WTC11 (cell line): ENCODE measurements at regions not wholly inside any gene's neighbourhood (a gene's known extent, or its start where the extent isn't known, plus 50 kb on each side); places are given as distances from the start of the nearest gene placed in this dataset.

Source experiments
- ATAC-seq: fragments of 200-7000 bp; cut with Tn5 transposase; 2 replicates; pipeline ENCODE4 v1.10.0; 2021; ENCODE audit warnings: mild to moderate bottlenecking, moderate library complexity
- CTCF ChIA-PET: fragments of 300-600 bp; sonication (Branson Sonifier 250); formaldehyde crosslinking; loops from one replicate; lab custom pipeline; 2021; ENCODE audit warnings: antibody characterized with exemption; lab: Charles Lee
- POLR2A ChIA-PET: fragments of 350-600 bp; sonication (Branson Sonifier 250); formaldehyde crosslinking; loops from one replicate; lab custom pipeline; 2021; ENCODE audit warnings: antibody characterized with exemption; lab: Charles Lee
- DNase-seq: peaks from one replicate; pipeline ENCODE4 v3.0.0; 2021; ENCODE audit warnings: low spot score
- H3K27ac Mint-ChIP-seq: 2 replicates; pipeline ENCODE4 v1.8.0; 2021; ENCODE audit warnings: mixed read lengths
- H3K27me3 Mint-ChIP-seq: 2 replicates; pipeline ENCODE4 v1.8.0; 2021; ENCODE audit warnings: low read depth, mild to moderate bottlenecking, moderate library complexity, mixed read lengths
- H3K36me3 Mint-ChIP-seq: 2 replicates; pipeline ENCODE4 v1.8.0; 2021; ENCODE audit warnings: mixed read lengths
- H3K4me1 Mint-ChIP-seq: 2 replicates; pipeline ENCODE4 v1.8.0; 2022; ENCODE audit warnings: mixed read lengths
- H3K4me3 Mint-ChIP-seq: 2 replicates; pipeline ENCODE4 v1.8.0; 2021; ENCODE audit warnings: mild to moderate bottlenecking, moderate library complexity, mixed read lengths
- H3K9me3 Mint-ChIP-seq: 2 replicates; pipeline ENCODE4 v1.8.0; 2021; ENCODE audit warnings: mixed read lengths
- AR ChIP-seq: fragments of 250-450 bp; sonication (Bioruptor Pico); IDR thresholded peaks from 2 replicates; pipeline ENCODE4 v1.9.0; 2021; ENCODE audit warnings: mild to moderate bottlenecking
- ATF6 ChIP-seq: sonication (generic); formaldehyde crosslinking; IDR thresholded peaks from 2 replicates; pipeline ENCODE4 v1.8.1; 2023; ENCODE audit warnings: mild to moderate bottlenecking, missing genetic modification reagents
- E2F1 ChIP-seq: sonication (generic); formaldehyde crosslinking; IDR thresholded peaks from 2 replicates; pipeline ENCODE4 v1.8.0; 2022; ENCODE audit warnings: mild to moderate bottlenecking, missing genetic modification reagents
- ELF4 ChIP-seq: sonication (generic); formaldehyde crosslinking; IDR thresholded peaks from 2 replicates; pipeline ENCODE4 v1.8.1; 2022; ENCODE audit warnings: low read depth, mild to moderate bottlenecking, moderate library complexity, missing genetic modification reagents
- EMX1 ChIP-seq: fragments of 250-450 bp; sonication (Bioruptor Pico); IDR thresholded peaks from 2 replicates; pipeline ENCODE4 v1.8.0; 2021; ENCODE audit warnings: mild to moderate bottlenecking
- ERG ChIP-seq: fragments of 250-450 bp; sonication (Bioruptor Pico); IDR thresholded peaks from 2 replicates; pipeline ENCODE4 v1.8.0; 2021; ENCODE audit warnings: mild to moderate bottlenecking
- GTF2I ChIP-seq: fragments of 250-450 bp; sonication (Bioruptor Pico); conservative IDR thresholded peaks from 2 replicates; pipeline ENCODE4 v1.4.0; 2021; ENCODE audit warnings: mild to moderate bottlenecking
- NFATC4 ChIP-seq: fragments of 250-450 bp; sonication (Bioruptor Pico); IDR thresholded peaks from 2 replicates; pipeline ENCODE4 v1.9.0; 2021; ENCODE audit warnings: mild to moderate bottlenecking
- PRDM15 ChIP-seq: sonication (generic); formaldehyde crosslinking; IDR thresholded peaks from 2 replicates; pipeline ENCODE4 v1.8.0; 2022; ENCODE audit warnings: missing genetic modification reagents
- SMAD4 ChIP-seq: sonication (generic); formaldehyde crosslinking; IDR thresholded peaks from 2 replicates; pipeline ENCODE4 v1.8.0; 2022; ENCODE audit warnings: mild to moderate bottlenecking, missing genetic modification reagents
- ZNF219 ChIP-seq: sonication (generic); formaldehyde crosslinking; IDR thresholded peaks from 2 replicates; pipeline ENCODE4 v1.8.0; 2023; ENCODE audit warnings: missing genetic modification reagents, mild to moderate bottlenecking, borderline replicate concordance
- ZNF671 ChIP-seq: fragments of 250-450 bp; sonication (Bioruptor Pico); IDR thresholded peaks from 2 replicates; pipeline ENCODE4 v1.8.0; 2021; ENCODE audit warnings: mild to moderate bottlenecking

GRCh38 chr7:93804726-93805125, 85.8 kb downstream of the TFPI2 start (continued):
- TF ChIP-seq AR (CRISPR knock-in tag) (no peak), NFATC4 (CRISPR knock-in tag) (no peak), ATF6 (CRISPR knock-in tag) (no peak), PRDM15 (no peak)

GRCh38 chr7:93799750-93800357, 90.7 kb downstream of the TFPI2 start:
- DNase-seq (no peak), ATAC-seq (peak; percentile 60; the same call in 1 of the 2 replicates)
- H3K4me3 Mint-ChIP-seq: no peak overlapping the region
- H3K27ac Mint-ChIP-seq: no peak overlapping the region
- no peaks in the 10 kb centered on the region for H3K27me3 Mint-ChIP-seq
- H3K9me3 Mint-ChIP-seq: peaks cover 28% of the 10 kb centered on the region
- H3K4me1 Mint-ChIP-seq: no peaks in the 10 kb centered on the region; the same call in 1 of the 2 replicates
- peaks cover 5% of the 10 kb centered on the region; the same call in 1 of the 2 replicates for H3K36me3 Mint-ChIP-seq
- POLR2A ChIA-PET: no interaction called here
- CTCF ChIA-PET: interaction anchor here (0.6 to 1.9 kb wide), 9 partner anchors 14 to 288 kb away, joined by 3 to 8 read pairs (median 4); partner anchors contain the start of genes CALCR and TFPI2
- TF ChIP-seq AR (CRISPR knock-in tag): no peak
- TF ChIP-seq ZNF671: no peak
- no peak for TF ChIP-seq EMX1 (CRISPR knock-in tag)
- no peak for TF ChIP-seq E2F1
- no peak for TF ChIP-seq PRDM15
- TF ChIP-seq ZNF219: no peak
- TF ChIP-seq SMAD4 (CRISPR knock-in tag): no peak
- TF ChIP-seq ELF4 (CRISPR knock-in tag): no peak
- no peak for TF ChIP-seq ERG (CRISPR knock-in tag)
- no peak for TF ChIP-seq GTF2I (CRISPR knock-in tag)
